ENCODE measurements at regions not wholly inside any gene's neighbourhood (a gene's known extent, or its start where the extent isn't known, plus 50 kb on each side); places are given as distances from the start of the nearest gene placed in this dataset.

DNA sequence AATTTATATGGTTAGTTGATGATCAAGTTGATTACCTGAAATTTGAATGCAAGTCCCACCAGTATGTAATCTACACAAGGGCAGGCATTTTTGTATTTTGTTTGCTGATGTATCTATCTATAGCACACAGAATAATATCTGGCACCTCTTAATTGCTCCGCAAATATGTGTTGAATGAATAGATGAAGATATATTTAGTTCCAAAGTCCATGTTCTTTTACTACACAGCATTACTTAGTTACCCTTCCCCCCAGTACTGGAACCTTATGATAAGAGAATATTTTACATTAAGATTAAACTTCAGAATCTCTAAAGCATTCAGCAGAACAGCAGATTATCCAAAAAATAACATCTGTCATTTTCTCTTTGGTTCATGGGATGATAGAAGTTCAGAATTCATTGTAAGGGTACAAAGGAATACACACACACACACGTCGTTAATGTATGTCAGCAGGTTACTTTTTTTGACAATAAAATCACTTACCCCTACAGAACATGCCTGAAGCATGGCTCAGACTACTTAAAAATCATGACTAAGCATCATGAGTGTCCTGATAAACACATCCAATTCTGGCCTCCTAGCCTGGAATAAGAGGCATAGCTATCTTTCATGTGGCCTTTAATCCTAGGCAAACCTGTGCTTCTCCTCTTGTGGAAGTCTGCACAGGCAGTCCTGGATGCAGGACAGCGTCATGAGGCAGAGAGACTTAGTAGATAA is 148.9 kb upstream of the TBC1D5 start:
- TF ChIP-seq, protein P1, sequence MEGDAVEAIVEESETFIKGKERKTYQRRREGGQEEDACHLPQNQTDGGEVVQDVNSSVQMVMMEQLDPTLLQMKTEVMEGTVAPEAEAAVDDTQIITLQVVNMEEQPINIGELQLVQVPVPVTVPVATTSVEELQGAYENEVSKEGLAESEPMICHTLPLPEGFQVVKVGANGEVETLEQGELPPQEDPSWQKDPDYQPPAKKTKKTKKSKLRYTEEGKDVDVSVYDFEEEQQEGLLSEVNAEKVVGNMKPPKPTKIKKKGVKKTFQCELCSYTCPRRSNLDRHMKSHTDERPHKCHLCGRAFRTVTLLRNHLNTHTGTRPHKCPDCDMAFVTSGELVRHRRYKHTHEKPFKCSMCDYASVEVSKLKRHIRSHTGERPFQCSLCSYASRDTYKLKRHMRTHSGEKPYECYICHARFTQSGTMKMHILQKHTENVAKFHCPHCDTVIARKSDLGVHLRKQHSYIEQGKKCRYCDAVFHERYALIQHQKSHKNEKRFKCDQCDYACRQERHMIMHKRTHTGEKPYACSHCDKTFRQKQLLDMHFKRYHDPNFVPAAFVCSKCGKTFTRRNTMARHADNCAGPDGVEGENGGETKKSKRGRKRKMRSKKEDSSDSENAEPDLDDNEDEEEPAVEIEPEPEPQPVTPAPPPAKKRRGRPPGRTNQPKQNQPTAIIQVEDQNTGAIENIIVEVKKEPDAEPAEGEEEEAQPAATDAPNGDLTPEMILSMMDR (conservative IDR thresholded peaks at IDR 0.05 in 1 of 2, IDR thresholded peaks at IDR 0.05 in 1 of 2; ENCODE audit: extremely low read depth in 1 of 2, insufficient read depth in 1 of 2, low read depth in 1 of 2, low read length in 2 of 2) = no peak
- no peak for TF ChIP-seq EZH2 (IDR thresholded peaks at IDR 0.05; ENCODE audit: borderline replicate concordance, low read length)
